Fibroblast of the aortic adventitia (primary cell): ENCODE measurements at regions not wholly inside any gene's neighbourhood (a gene's known extent, or its start where the extent isn't known, plus 50 kb on each side); places are given as distances from the start of the nearest gene placed in this dataset.

Experiments used
- DNase-seq: peaks from one replicate; pipeline ENCODE4 v3.0.0-alpha.2; 2010; ENCODE audit warnings: low read depth
- H3K4me3 ChIP-seq: 2 replicates; pipeline ENCODE4 v1.5.1; 2011; ENCODE audit warnings: low read depth, mild to moderate bottlenecking, control low read depth, low read length, moderate library complexity
- CTCF ChIP-seq: IDR thresholded peaks from 2 replicates; pipeline ENCODE4 v1.5.1; 2011; ENCODE audit warnings: mild to moderate bottlenecking, low read length, control low read depth, inconsistent platforms; ENCODE audit not compliant: insufficient read depth

DNA sequence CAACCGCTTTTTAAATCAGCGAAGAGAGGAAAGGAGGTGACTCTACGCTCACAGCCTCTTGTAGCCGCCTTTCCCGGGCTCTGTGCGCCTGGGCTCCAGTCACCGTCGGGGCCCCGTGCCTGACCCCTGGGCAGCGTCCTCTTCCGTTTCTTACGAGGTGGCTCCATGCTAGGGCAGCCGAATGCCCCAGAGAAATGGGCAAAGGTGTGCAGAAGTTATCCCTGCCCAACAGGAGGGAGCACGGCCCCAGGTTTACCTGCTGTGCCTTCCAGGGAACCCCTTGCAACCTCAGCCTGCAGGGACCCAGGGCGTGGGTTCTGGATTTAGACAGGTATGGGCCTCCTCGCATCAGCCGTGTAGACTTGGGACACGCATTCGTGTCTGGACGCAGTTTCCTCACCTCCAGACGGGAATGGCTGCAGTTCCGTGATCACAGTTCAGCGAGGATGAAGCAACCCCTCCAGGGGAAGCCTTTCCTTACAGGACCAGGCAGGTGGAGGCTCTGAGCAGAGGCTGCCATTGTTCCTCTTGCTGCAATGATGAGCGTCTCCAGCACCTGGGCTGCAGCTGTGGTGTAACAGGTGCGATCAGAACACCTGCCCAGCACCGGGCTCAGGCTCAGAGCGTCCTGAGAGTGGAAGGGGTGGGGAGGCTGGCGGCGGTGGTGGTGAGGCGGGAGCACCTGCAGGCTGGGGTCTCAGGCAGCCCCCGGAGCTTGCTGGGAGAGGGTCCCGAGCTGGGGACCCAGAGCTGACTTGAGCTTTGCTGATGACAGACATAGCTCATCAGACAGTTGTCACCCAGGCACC lies 81.3 kb upstream of the BHLHE23 start:
- DNase-seq, result no peak
- no peak for TF ChIP-seq CTCF
- H3K4me3 ChIP-seq, result no peak overlapping the region

DNA sequence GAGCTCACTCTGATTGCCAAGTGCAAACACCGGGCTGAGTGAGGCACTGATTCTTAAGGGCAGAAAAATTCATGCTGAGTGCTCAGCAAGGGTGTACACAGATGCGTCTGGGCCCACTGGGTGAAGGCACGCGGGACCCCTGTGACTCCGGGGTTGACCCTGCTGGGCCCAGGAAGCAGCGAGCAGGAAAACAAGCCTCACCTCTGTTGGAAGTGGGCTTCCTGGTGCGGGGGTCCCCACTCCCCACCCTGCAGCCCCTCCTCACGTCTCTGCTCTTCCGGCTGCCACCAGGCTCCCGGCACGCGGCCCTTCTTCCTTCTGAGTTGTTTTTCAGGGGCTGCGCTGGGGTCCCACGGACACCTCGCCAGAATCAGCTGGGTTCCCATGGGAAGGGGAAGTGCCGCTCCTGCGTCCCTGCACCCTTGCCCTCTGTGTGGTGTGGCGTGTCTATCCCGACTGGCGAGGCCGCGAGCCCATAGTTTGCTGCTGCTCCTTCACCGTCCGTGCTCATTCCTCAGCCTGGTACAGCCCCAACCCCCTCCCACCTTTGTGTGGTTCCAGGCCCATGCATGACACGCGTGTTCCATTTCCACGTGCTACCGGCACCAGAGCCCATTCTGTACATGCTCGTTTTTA lies 80.6 kb upstream of the BHLHE23 start:
- no peak for TF ChIP-seq CTCF
- DNase-seq, result no peak
- no peak overlapping the region for H3K4me3 ChIP-seq

GRCh38 chr20:63086421-63087235 lies 79.9 kb upstream of the BHLHE23 start:
- TF ChIP-seq CTCF, result no peak
- DNase-seq, result no peak
- H3K4me3 ChIP-seq, result no peak overlapping the region

DNA sequence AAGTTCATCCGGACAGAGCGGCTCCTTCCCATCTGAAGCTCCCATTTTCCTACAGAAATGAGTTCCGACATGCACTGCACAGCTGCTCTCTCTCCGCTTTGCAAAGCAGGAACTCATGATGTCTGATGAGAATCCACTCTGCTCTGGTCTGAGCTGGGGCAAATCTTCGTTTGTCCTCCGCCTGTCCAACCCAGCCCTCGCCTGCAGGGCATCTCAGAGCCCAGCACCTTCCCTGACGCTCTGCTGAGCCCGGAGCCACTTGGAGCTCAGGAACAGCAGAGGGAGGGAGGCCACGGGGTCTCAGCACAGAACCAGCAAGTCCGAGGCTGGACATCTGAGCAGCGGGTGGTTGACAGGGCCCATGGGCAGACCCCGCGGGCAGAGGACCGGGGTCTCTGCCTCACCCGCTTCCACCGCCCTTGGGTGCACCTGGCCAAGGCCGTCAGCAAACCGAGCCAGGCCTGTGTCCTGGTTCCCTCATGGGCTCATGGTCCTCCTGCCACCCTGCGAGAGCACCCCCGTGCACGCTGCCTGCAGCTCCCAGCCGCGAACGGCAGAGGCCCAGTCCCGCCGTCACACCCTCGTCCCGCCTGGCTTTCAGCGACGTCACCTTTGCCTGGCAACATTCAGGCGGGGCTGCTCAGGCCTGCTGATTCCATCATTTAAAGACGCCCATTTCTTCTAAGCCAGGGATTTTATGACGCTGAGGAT lies 78.5 kb upstream of the BHLHE23 start:
- no peak overlapping the region for H3K4me3 ChIP-seq
- TF ChIP-seq CTCF, result no peak
- DNase-seq, result no peak

DNA sequence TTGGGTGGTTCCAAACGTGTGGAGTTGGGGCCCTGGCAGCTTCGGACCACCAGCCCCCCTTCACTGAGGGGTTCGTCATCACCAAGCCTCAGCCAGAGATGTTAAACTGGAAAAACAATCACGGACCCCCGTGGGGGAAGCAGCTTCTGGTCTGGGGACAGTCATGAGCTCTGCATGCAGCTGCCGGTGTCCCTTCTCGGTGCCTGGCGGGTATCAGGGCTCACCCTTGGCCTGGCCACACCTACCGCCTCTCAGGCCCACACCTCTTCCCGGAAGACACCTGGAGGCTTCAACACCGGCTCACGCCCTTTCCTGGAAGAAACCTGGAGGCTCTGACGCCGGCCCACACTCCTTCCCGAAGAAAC lies 77.8 kb upstream of the BHLHE23 start:
- no peak for TF ChIP-seq CTCF
- no peak overlapping the region for H3K4me3 ChIP-seq
- no peak for DNase-seq

GRCh38 chr20:63083831-63084562 lies 77.2 kb upstream of the BHLHE23 start:
- DNase-seq, result no peak
- no peak for TF ChIP-seq CTCF
- no peak overlapping the region for H3K4me3 ChIP-seq
